Gastrocnemius medialis (tissue), 4 donors: ENCODE measurements at regions not wholly inside any gene's neighbourhood (a gene's known extent, or its start where the extent isn't known, plus 50 kb on each side); places are given as distances from the start of the nearest gene placed in this dataset.

ENCODE experiments used
- POLR2A ChIP-seq, 2 donors: fragments of 450-650 bp; IDR thresholded peaks; one replicate each; pipeline ENCODE4 v1.6.1; 2017; ENCODE audit warnings: antibody characterized with exemption in 2 of 2, mild to moderate bottlenecking in 2 of 2, moderate library complexity in 2 of 2
- TF ChIP-seq, protein P1 (sequence below), 5 experiments: fragments of 450-650 bp in 3 of 5; fragments of 200-600 bp in 2 of 5; sonication (generic) in 2 of 5; IDR thresholded peaks in 4 of 5; conservative IDR thresholded peaks in 1 of 5; 1 replicate in 4 of 5; 2 replicates in 1 of 5; pipeline ENCODE4 v1.5.1; 2016 to 2019; ENCODE audit warnings: antibody characterized with exemption in 5 of 5, mild to moderate bottlenecking in 3 of 5, moderate library complexity in 3 of 5

- TF ChIP-seq, protein P1, sequence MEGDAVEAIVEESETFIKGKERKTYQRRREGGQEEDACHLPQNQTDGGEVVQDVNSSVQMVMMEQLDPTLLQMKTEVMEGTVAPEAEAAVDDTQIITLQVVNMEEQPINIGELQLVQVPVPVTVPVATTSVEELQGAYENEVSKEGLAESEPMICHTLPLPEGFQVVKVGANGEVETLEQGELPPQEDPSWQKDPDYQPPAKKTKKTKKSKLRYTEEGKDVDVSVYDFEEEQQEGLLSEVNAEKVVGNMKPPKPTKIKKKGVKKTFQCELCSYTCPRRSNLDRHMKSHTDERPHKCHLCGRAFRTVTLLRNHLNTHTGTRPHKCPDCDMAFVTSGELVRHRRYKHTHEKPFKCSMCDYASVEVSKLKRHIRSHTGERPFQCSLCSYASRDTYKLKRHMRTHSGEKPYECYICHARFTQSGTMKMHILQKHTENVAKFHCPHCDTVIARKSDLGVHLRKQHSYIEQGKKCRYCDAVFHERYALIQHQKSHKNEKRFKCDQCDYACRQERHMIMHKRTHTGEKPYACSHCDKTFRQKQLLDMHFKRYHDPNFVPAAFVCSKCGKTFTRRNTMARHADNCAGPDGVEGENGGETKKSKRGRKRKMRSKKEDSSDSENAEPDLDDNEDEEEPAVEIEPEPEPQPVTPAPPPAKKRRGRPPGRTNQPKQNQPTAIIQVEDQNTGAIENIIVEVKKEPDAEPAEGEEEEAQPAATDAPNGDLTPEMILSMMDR (IDR thresholded peaks at IDR 0.05 in 4 of 5, conservative IDR thresholded peaks at IDR 0.05 in 1 of 5) = no peak
- TF ChIP-seq POLR2A (IDR thresholded peaks at IDR 0.05) = no peak
These were observed 105.3 kb downstream of the IRX5 start for GRCh38 chr16:55035956-55036355.
